Fibroblast of lung (primary cell): ENCODE measurements at regions not wholly inside any gene's neighbourhood (a gene's known extent, or its start where the extent isn't known, plus 50 kb on each side); places are given as distances from the start of the nearest gene placed in this dataset.

Source experiments
- DNase-seq, 2 donors: peaks; one replicate each; pipeline versions ENCODE4 v3.0.0 to v3.0.0-alpha.2; 2010; ENCODE audit warnings: low read depth in 2 of 2
- H2AFZ ChIP-seq: 2 replicates; pipeline ENCODE4 v1.5.1; 2012; ENCODE audit warnings: low read length, control low read depth, inconsistent platforms
- H3K27ac ChIP-seq: 2 replicates; pipeline ENCODE4 v1.5.1; 2011; ENCODE audit warnings: low read length, control low read depth; ENCODE audit not compliant: insufficient read depth
- H3K27me3 ChIP-seq: 2 replicates; pipeline ENCODE4 v1.5.1; 2011; ENCODE audit warnings: mild to moderate bottlenecking, low read length; ENCODE audit not compliant: control insufficient read depth, insufficient read depth
- H3K36me3 ChIP-seq: 2 replicates; pipeline ENCODE4 v1.5.1; 2011; ENCODE audit warnings: low read length; ENCODE audit not compliant: control insufficient read depth, insufficient read depth
- H3K4me1 ChIP-seq: 2 replicates; pipeline ENCODE4 v1.5.1; 2011; ENCODE audit warnings: low read length; ENCODE audit not compliant: control insufficient read depth, insufficient read depth; ENCODE audit errors: extremely low read depth
- H3K4me2 ChIP-seq: 2 replicates; pipeline ENCODE4 v1.5.1; 2011; ENCODE audit warnings: low read length, control low read depth; ENCODE audit not compliant: insufficient read depth; ENCODE audit errors: extremely low read depth
- H3K4me3 ChIP-seq, 4 experiments: fragments of 200-600 bp in 1 of 4; sonication (generic) in 1 of 4; replicated peaks in 1 of 4; 2 replicates each; pipeline ENCODE4 v1.5.1; 2011 to 2016; ENCODE audit warnings: low read length in 4 of 4, low read depth in 3 of 4, mild to moderate bottlenecking in 3 of 4, control low read depth in 2 of 4, inconsistent platforms in 1 of 4, mixed read lengths in 1 of 4; ENCODE audit not compliant: insufficient read depth in 1 of 4; ENCODE audit errors: control extremely low read depth in 1 of 4
- H3K79me2 ChIP-seq: 2 replicates; pipeline ENCODE4 v1.5.1; 2012; ENCODE audit warnings: mild to moderate bottlenecking, low read length, inconsistent platforms; ENCODE audit not compliant: control insufficient read depth, insufficient read depth
- H3K9ac ChIP-seq: 2 replicates; pipeline ENCODE4 v1.5.1; 2011; ENCODE audit warnings: mild to moderate bottlenecking, low read length, control low read depth; ENCODE audit not compliant: insufficient read depth
- H3K9me3 ChIP-seq: 2 replicates; pipeline ENCODE4 v1.5.1; 2012; ENCODE audit warnings: low read depth, low read length; ENCODE audit not compliant: control insufficient read depth, insufficient read depth
- H4K20me1 ChIP-seq: 2 replicates; pipeline ENCODE4 v1.5.1; 2011; ENCODE audit warnings: low read length; ENCODE audit not compliant: control insufficient read depth, insufficient read depth; ENCODE audit errors: extremely low read depth
- CTCF ChIP-seq, 2 donors: IDR thresholded peaks in 1 of 2; conservative IDR thresholded peaks in 1 of 2; 1 replicate in 1 of 2; 2 replicates in 1 of 2; pipeline ENCODE4 v1.5.1; 2011 to 2012; ENCODE audit warnings: low read length in 2 of 2, control low read depth in 1 of 2, inconsistent platforms in 1 of 2, low read depth in 1 of 2, mild to moderate bottlenecking in 1 of 2
- EZH2 ChIP-seq: IDR thresholded peaks from 2 replicates; pipeline ENCODE4 v1.5.1; 2012; ENCODE audit warnings: low read length, control low read depth, mild to moderate bottlenecking; ENCODE audit errors: missing control alignments

- H3K9ac ChIP-seq: no peak overlapping the region
- no peak overlapping the region for H3K27ac ChIP-seq
- no peak overlapping the region for H3K4me3 ChIP-seq
- DNase-seq: no peak
- H4K20me1 ChIP-seq: no peaks in the 10 kb centered on the region
- no peak overlapping the region for H3K4me2 ChIP-seq
- H3K4me1 ChIP-seq: no peaks in the 10 kb centered on the region
- no peaks in the 10 kb centered on the region for H3K9me3 ChIP-seq
- H3K27me3 ChIP-seq: peaks cover 3% of the 10 kb centered on the region
- TF ChIP-seq CTCF (conservative IDR thresholded peaks at IDR 0.05 in 1 of 2, IDR thresholded peaks at IDR 0.05 in 1 of 2; ENCODE audit: low read depth in 1 of 2, low read length in 2 of 2) (no peak), EZH2 (no peak)
- no peaks in the 10 kb centered on the region for H3K79me2 ChIP-seq
- no peak overlapping the region for H2AFZ ChIP-seq
- no peaks in the 10 kb centered on the region for H3K36me3 ChIP-seq
These were observed 57.6 kb upstream of the PIK3CG start for GRCh38 chr7:106807474-106807873.

GRCh38 chr7:106808967-106809635 lies 56.0 kb upstream of the PIK3CG start:
- H3K4me1 ChIP-seq: no peaks in the 10 kb centered on the region
- H3K4me2 ChIP-seq: no peak overlapping the region
- no peaks in the 10 kb centered on the region for H3K79me2 ChIP-seq
- no peak overlapping the region for H2AFZ ChIP-seq
- H3K27ac ChIP-seq: no peak overlapping the region
- TF ChIP-seq CTCF (conservative IDR thresholded peaks at IDR 0.05 in 1 of 2, IDR thresholded peaks at IDR 0.05 in 1 of 2; ENCODE audit: low read depth in 1 of 2, low read length in 2 of 2): no peak
- TF ChIP-seq EZH2: no peak
- no peaks in the 10 kb centered on the region for H3K9me3 ChIP-seq
- no peak overlapping the region for H3K4me3 ChIP-seq
- H3K36me3 ChIP-seq: no peaks in the 10 kb centered on the region
- no peak overlapping the region for H3K9ac ChIP-seq
- peaks cover 3% of the 10 kb centered on the region for H3K27me3 ChIP-seq
- DNase-seq: no peak
- H4K20me1 ChIP-seq: no peaks in the 10 kb centered on the region

- Histone ChIP-seq H3K4me1 (no peaks in the 10 kb centered on the region), H4K20me1 (no peaks in the 10 kb centered on the region), H3K9me3 (no peaks in the 10 kb centered on the region), H3K9ac (no peak overlapping the region), H2AFZ (no peak overlapping the region), H3K4me3 (no peak overlapping the region), H3K4me2 (no peak overlapping the region), H3K27ac (no peak overlapping the region), H3K36me3 (no peaks in the 10 kb centered on the region), H3K27me3 (no peaks in the 10 kb centered on the region), H3K79me2 (no peaks in the 10 kb centered on the region)
- TF ChIP-seq CTCF (conservative IDR thresholded peaks at IDR 0.05 in 1 of 2, IDR thresholded peaks at IDR 0.05 in 1 of 2; ENCODE audit: low read depth in 1 of 2, low read length in 2 of 2): no peak
- TF ChIP-seq EZH2: no peak
- no peak for DNase-seq
These were observed 53.6 kb upstream of the PIK3CG start for GRCh38 chr7:106811472-106811871.
